Eye (tissue), 1 donor: ENCODE measurements at regions not wholly inside any gene's neighbourhood (a gene's known extent, or its start where the extent isn't known, plus 50 kb on each side); places are given as distances from the start of the nearest gene placed in this dataset.

Experiments
- DNase-seq: peaks from one replicate; pipeline ENCODE4 v3.0.0-alpha.2; 2015

- DNase-seq, result no peak
Observed at GRCh38 chr18:25805323-25805722, 285.1 kb downstream of the SS18 start.

DNA sequence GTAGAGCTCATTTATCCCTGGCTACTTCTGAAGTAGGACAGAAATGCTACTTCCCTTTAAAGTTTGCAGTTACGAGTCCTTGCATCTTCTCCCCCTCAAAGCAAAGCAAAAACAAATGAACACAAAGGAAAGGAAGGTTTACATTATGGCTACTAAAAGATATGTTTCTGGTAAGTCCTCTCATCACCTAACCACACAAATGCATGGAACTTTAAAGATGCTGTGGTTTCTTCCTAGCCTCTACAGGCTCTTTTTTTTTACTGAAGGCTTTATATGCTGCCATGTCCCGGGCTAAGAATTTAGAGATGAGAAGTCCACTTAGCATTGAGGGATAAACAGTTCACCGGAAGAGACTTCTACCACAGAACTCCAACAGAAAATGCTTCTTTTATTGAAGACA, 291.2 kb downstream of the SS18 start:
- no peak for DNase-seq

DNA sequence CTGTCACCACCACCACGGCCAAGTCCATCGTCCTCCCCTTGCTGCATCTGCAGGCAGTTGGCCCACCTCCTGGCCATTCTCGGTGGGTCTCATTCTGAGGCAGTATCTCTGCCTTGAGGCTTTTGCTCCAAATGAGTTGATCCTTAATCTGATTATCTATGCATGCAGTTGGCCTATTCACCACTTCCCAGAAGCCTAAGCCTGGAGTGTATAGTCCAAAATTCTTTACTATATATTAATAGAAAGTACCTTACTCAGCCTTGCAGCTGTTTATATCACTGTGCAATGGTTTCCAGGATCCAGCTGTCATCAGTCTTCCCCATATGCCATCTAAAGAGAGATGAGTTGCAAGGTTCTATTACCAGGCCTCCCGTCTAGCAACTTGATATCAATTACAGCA, 292.4 kb downstream of the SS18 start:
- DNase-seq, result no peak

DNA sequence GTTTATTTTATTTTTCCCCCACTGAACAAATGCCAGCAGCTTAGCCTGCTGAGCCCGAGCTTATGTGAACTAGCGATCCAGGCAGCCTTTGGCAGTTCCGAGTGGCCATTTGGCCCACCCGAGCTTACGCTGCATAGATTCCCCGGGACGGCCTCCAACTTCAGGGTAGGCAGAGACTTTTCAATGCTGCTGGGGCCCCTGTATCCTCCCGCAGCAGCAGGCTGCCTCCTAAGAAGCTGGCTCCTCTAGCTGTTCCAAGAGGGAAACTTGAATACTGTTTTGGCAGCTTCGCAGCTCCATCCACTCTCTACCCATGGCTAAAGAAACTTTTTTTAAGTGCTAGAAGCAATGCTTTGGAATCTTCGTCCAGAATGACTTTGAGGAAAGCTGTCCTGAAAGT, 295.2 kb downstream of the SS18 start:
- DNase-seq, result no peak

DNA sequence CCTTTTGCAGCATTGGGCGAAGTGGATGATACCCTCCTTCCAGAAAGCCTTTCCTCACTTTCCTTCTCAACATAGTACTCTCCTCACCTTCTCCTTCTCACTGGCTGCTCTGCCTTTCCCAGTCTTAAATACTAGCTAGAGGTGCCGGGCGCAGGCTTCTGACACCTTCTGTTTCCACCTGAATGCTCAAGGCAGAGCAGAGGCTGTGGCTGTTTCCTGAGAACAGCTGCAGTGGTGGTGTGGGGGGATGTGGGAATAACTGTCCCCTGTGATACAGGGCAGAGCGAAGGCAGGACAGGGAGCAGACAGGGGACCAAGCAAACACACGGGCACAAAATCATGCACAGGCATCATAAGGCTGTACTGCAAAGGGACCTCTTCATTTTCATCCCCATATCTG, 303.1 kb downstream of the SS18 start:
- peak; percentile 53 for DNase-seq

DNA sequence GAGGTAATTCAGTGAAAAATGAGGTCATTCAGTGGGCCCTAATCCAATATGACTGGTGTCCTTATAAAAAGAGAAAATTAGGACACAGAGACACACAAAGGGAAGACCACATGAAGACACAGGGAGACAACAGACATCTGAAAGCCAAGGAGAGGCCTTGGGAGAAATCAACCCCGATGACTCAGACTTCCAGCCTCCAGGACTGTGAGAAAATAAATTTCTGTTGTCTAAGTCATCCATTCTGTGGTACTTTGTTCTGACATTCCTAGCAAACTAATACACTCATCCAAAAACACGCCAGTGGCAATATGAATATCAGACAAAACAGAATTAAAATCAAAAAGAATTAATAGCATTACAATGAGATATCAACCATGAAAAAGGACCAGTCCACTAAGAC, 303.7 kb downstream of the SS18 start:
- DNase-seq, result peak; percentile 55

DNA sequence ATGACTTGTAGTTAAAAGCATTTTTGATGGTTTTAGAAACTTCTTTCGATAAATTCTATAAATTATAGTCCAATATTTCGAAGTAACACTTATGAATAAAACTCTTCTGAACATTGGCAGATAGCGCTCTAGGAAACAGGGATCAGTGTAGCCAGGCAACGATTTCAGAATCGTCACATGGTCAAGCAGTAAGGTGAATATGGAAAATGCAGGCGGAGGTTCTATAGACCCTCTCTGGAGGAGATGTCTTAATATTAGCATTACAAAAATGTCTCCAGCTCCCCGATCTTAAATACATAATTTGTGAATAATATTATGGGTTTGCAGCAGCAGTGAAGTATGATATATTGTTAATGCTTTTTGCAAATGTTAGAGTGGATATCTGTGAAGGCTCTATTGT, 310.3 kb downstream of the SS18 start:
- DNase-seq, result no peak

DNA sequence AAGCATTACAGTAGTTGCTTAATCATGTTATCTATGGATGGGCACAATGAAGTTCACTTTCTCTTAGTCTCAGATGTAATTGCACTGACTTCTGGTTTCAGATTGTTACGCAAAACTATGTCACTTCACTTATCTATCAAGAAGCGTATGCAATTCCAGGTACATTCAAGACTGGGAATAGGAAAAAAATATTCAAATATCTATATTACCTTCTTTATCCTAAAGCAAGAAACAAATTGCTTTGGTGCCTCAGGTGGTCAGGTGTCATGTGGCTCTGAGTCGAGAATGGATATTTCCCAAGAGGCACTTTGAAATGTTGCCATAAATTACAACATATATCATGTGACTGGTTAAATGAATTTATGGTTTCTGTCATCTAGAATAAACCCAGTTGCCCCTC, 318.6 kb downstream of the SS18 start:
- DNase-seq, result no peak

DNA sequence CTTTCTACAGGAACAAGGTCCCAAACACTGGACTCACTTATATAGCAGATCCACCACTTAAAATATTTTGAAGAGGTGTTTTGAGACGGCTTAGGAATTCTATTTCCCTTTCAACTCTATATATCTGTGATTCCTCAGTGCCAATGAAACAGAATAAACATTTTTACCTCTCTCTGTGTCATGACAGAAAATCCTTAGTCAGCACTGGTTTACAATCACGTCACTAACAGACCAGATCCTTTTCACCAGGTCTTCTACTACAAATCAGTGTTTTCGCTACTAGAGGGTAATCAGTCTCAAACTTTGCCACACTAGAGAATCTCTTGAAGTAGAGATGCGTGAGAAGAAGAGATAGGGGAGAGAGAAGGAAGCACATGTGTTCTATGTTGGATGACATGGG, 325.6 kb downstream of the SS18 start:
- DNase-seq, result no peak

GRCh38 chr18:25759111-25759510, 331.3 kb downstream of the SS18 start:
- DNase-seq, result no peak

- DNase-seq, result peak; percentile 47
Observed at GRCh38 chr18:25743646-25744151, 346.7 kb downstream of the SS18 start.

GRCh38 chr18:25739376-25739775, 351.0 kb downstream of the SS18 start:
- DNase-seq, result no peak

GRCh38 chr18:25737710-25738311, 352.6 kb downstream of the SS18 start:
- peak; percentile 83 for DNase-seq

DNA sequence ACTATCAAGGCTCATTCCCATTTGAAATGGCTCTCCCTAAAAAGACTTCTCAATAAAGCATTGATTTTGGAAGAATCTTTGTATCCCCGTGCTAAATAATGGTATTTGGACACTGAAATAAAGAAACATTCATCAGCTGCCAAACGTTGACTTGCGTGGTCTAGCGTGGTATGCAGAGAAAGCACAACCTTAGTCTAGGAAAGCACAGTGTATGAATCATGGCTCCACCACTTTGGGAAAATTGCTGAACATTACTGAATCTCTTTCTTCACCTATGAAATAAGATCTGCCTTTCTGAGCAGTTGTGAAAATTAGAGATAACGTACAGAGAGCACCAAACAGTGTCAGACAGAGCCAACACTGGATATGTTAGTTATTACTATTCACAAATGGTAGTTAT, 353.9 kb downstream of the SS18 start:
- DNase-seq, result no peak

DNA sequence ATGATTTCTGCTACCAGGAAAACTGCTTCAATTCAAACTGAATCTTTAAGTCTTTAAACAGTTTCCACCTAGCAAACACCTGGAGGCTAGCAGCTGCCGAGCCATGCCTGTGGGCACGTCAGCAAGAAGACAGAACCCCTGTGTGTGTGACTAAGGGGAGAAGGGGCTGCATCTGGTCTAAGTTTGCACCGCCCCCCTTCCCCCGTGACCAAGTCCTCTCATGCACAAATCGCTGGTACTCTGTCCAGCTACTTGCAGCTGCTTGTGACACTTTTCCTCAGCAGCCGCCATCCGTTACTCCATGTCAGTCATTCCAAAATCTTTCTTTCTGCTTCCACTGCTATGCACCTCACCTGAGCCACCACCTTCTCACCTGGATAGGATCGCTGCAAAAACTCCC, 355.0 kb downstream of the SS18 start:
- no peak for DNase-seq

GRCh38 chr18:25734336-25734735, 356.1 kb downstream of the SS18 start:
- no peak for DNase-seq

DNA sequence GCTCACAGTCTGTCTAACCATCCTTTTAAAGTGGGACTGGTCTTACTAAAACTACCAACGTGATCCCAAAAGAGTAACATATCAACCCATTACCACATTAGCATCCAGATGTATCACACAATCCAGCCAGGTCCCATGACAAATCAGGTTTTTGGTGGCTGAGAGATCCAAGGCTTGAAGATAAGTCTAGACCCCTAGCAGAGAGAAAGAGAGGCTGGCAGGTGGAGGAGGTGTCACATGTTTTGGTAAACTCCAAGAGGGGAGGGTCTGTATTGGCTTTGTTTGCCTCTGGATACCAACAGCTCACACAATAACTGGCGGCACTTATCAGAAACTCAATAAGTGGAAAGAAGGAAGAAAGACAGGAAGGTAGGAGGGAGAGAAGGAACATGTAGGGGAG, 357.6 kb downstream of the SS18 start:
- DNase-seq, result no peak

DNA sequence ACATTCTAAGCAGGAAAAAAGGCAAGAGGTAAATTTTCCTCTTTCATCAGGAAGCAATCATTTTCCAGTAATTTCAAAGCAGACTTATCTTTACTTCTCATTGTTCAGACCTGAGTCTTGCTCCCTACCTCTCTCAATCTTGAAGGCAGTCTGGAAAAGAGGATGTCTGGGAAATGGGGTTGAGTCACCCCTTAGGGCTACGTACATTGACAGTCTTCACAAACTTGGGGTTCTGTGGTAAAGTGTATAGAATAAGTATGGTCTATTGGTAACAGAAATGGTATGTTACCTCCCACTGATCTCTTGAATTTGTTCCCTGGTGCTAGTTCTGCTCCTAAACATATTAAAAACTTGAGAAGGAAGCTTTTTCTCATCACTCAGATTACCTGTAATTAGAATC, 361.3 kb downstream of the SS18 start:
- no peak for DNase-seq

DNA sequence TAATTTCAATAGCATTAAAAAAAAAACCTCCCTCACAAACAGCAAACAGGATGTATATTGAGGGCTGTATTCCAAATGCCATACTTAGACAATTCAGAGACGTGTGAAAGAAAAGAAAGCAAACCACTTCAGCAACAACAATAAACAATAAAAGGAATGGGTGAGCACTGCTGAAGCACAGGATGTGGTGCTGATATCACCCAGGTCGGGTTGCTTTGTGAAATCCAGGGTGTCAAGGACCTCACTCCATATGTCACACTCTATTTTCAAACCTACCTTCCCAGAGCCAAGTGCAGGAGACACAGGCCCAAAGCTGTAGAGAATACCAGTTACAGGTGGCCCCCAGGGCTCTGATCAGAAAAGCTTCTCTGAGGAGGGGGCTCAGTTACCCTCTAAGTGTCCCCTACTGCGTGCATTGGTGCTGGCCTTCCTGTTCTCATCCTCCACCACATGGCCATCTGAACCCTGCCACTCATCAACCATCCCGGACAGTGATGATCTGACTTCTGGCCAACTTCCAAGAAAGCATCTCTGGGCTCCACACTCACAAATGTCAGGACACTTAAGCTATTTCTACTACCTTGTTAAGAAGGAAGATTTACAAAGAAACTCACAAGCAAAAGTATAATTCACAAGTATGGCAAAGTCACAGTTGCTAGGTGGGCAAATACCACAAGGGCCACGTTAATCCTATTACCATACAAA, 363.0 kb downstream of the SS18 start:
- DNase-seq, result no peak

DNA sequence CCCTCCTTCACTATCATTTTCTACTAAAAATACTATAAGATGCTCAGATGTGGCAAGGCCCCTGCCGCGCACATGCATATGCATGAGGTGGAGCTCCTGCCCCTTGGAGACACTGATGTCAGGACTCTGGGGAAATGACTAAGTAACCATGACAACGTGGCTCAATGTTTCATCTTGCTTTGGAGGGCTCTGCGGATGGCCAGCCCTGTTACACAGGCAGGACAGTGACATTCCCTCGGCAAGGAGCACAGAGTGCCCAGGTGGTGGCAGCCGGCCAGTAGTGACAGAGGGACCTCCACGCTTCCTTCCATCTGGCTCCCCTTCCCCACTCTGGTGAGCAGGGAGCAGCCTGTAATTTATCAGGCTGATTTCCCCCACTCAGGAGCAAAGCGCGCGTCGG, 364.1 kb downstream of the SS18 start:
- peak; percentile 78 for DNase-seq

GRCh38 chr18:25725501-25725900, 364.9 kb downstream of the SS18 start:
- DNase-seq, result no peak

DNA sequence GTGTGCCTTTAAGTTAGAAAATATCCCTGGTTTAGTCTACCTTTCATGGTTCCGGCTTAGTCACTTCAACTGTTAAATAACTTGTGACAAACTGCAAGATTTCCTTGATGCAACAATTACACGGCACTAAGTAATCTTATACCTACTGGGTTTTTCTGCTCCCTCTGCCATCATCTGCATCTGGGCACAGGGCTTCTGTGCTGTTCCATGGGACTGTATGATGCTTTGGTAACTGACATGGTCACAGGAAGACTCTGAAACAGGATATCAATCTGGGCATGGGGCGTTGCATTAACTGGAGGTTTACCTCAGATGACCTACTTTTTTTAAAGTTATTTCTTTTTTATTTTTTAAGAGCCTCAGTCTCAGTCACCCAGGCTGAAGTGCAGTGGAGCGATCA, 365.4 kb downstream of the SS18 start:
- no peak for DNase-seq

DNA sequence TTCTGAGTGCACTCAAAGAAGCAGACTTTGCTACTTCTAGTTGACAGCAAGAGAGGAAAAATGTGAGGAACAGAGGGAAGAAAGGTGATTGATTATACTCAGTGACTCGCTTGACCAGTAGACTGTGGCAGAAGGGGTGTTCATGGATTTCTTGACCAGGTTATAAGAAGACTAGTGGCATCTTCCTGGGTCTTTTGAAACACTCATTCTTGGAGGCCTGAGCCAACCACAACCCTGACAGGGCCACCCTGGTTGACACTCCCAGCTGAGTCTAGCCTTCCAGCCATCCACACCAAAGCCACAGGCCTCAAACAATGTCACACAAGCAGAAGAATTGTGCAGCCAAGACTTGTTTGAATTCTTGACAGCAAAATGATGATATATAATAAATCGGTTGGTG, 366.3 kb downstream of the SS18 start:
- no peak for DNase-seq

DNA sequence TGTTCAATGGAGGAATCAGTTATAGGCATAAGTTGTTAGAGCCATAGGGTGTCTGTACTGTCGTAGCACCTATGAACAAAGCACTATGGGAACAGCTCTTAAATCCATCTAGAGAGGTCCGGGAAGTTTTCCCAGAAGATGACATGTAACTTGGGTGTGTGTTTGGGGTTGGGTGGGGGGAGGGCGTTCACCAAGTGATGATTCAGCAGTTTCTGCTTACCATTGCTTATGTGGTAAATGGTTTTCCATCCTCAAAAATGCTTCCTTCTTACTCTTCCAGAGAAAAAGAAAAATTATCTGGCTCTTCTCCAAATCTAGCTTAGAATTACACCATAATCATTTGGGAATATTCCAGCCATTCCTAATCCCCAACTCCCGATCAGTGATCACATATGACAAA, 361.1 kb upstream of the ZNF521 start:
- DNase-seq, result no peak

- no peak for DNase-seq
Observed at GRCh38 chr18:25710981-25711380, 359.0 kb upstream of the ZNF521 start.
